Stimulated activated naive CD8-positive, alpha-beta T cell treated with anti-CD3 and anti-CD28 coated beads, Interleukin-15, Interleukin-2, amounts not matched to agents 100 ng/mL and 50 ng/mL, for 24 hours (primary cell): ENCODE measurements at regions not wholly inside any gene's neighbourhood (a gene's known extent, or its start where the extent isn't known, plus 50 kb on each side); places are given as distances from the start of the nearest gene placed in this dataset.
A peak's percentile ranks its signal among the peaks of the same experiment; 100 is the strongest.
"Not testable (repeated sequence)": the region's sequence is repeated elsewhere in the genome, so short reads cannot be mapped to it uniquely, and the experiment has no call there.

ENCODE experiments used
- H3K27ac Mint-ChIP-seq: one replicate; pipeline ENCODE4 v1.8.0; 2021; ENCODE audit warnings: mild to moderate bottlenecking, mixed read lengths
- H3K27me3 Mint-ChIP-seq: one replicate; pipeline ENCODE4 v1.8.0; 2021; ENCODE audit warnings: mixed read lengths
- H3K36me3 Mint-ChIP-seq: one replicate; pipeline ENCODE4 v1.8.0; 2021; ENCODE audit warnings: low read depth, mixed read lengths
- H3K4me1 Mint-ChIP-seq: one replicate; pipeline ENCODE4 v1.8.0; 2021; ENCODE audit warnings: low read depth, mixed read lengths
- H3K4me3 Mint-ChIP-seq: one replicate; pipeline ENCODE4 v1.8.0; 2021; ENCODE audit warnings: mild to moderate bottlenecking, mixed read lengths
- H3K9me3 Mint-ChIP-seq: one replicate; pipeline ENCODE4 v1.8.0; 2021; ENCODE audit warnings: mixed read lengths

DNA sequence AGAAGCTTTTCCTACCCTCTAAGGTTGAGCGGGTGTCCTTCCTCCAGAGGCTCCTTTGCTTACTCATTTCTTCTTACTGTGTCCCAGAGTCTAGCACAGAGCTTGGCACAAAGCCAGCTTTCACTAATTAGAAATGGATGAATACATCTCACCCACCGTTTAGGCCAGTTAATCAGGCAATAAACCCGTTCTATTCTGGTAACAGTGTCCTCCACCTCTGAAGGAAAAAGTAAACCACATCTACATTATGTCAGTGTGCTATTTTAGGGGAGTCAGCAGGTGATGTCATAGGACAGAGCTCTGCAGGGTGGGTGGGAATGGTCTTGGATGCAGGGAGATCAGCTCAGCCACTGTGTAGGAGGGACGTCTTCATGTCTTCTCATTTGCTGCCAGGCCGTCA is 109.2 kb downstream of the OSTF1 start:
- no peak overlapping the region for H3K4me3 Mint-ChIP-seq
- no peaks in the 10 kb centered on the region for H3K27me3 Mint-ChIP-seq
- H3K36me3 Mint-ChIP-seq, result no peaks in the 10 kb centered on the region

GRCh38 chr9:75198436-75198835 is 110.1 kb downstream of the OSTF1 start:
- Mint-ChIP-seq H3K4me1 (peaks cover 6% of the 10 kb centered on the region), H3K27ac (no peak overlapping the region), H3K4me3 (no peak overlapping the region), H3K36me3 (no peaks in the 10 kb centered on the region), H3K9me3 (no peaks in the 10 kb centered on the region), H3K27me3 (no peaks in the 10 kb centered on the region)

More for the DNA sequence above, 109.2 kb downstream of the OSTF1 start:
- H3K9me3 Mint-ChIP-seq, result no peaks in the 10 kb centered on the region
- no peak overlapping the region for H3K27ac Mint-ChIP-seq
- H3K4me1 Mint-ChIP-seq, result peaks cover 6% of the 10 kb centered on the region

DNA sequence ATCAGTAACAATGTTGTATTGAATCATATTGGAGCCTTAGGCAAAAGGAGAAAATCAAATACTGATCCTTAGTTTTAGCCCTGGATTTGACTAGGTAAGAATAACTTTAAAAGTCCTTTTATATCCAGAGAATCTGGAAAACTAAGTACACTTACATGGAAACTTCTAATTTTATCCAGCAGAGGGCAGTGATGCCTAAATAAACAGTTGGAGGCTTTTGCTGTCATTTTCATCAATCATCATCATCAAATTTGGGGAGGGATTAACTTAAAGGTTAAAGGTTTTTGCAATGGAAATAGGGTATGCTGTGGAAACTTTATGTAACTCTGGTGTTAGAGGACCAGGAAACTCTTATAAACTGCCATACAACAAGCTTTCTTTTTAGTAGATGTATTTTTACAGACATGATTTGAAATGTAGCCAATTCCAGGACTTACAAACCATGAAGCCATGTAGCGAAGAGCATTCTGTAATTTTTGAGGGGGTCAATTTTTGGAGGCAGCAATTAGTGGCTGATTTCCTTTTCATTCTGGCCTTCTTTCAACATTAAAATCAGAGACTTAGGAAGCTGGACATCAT is 112.7 kb downstream of the OSTF1 start:
- Mint-ChIP-seq H3K9me3 (no peaks in the 10 kb centered on the region), H3K27ac (peak overlapping the region; percentile 42), H3K4me3 (no peak overlapping the region), H3K4me1 (peaks cover 6% of the 10 kb centered on the region), H3K36me3 (no peaks in the 10 kb centered on the region), H3K27me3 (no peaks in the 10 kb centered on the region)

- Mint-ChIP-seq H3K4me1 (peaks cover 6% of the 10 kb centered on the region), H3K9me3 (no peaks in the 10 kb centered on the region), H3K4me3 (no peak overlapping the region), H3K36me3 (no peaks in the 10 kb centered on the region), H3K27me3 (no peaks in the 10 kb centered on the region), H3K27ac (peak overlapping the region; percentile 42)
These were observed 113.3 kb downstream of the OSTF1 start for GRCh38 chr9:75201480-75202209.

DNA sequence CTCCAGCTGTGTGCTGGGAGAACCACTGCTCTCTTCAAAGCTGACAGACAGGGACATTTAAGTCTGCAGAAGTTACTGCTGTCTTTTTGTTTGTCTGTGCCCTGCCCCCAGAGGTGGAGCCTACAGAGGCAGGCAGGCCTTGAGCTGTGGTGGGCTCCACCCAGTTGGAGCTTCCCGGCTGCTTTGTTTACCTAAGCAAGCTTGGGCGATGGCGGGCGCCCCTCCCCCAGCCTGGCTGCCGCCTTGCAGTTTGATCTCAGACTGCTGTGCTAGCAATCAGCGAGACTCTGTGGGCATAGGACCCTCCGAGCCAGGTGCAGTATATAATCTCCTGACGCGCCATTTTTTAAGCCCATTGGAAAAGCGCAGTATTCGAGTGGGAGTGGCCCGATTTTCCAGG is 119.7 kb downstream of the OSTF1 start:
- H3K9me3 Mint-ChIP-seq, H3K36me3 Mint-ChIP-seq, H3K4me1 Mint-ChIP-seq, H3K4me3 Mint-ChIP-seq, H3K27me3 Mint-ChIP-seq, H3K27ac Mint-ChIP-seq: not testable (repeated sequence)

- no peak overlapping the region for H3K4me3 Mint-ChIP-seq
- no peak overlapping the region for H3K27ac Mint-ChIP-seq
- H3K9me3 Mint-ChIP-seq, result no peaks in the 10 kb centered on the region
- H3K4me1 Mint-ChIP-seq, result no peaks in the 10 kb centered on the region
- peaks cover 3% of the 10 kb centered on the region for H3K36me3 Mint-ChIP-seq
- H3K27me3 Mint-ChIP-seq, result no peaks in the 10 kb centered on the region
These were observed 121.9 kb downstream of the OSTF1 start for GRCh38 chr9:75210215-75210614.

DNA sequence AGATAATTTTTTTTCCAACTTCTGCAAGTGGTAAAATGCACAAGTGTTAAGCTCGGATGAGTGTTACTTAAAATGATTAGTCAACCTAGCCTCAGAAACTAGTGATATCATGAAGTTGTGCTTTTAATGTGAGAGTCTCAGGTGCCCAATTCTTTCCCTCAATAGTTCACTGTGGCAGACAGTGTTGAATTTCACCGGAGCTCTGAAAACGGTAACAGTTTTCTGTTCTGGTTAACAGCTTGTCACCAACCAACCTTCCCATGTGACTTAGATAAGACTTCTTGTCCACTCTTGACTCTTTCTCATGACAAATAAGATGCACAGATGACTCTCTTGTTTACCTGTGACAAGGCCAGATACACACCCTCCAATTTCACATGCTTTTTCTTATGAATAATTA is 125.5 kb downstream of the OSTF1 start:
- no peaks in the 10 kb centered on the region for H3K4me1 Mint-ChIP-seq
- peaks cover 3% of the 10 kb centered on the region for H3K36me3 Mint-ChIP-seq

GRCh38 chr9:75226403-75227139 is 138.3 kb downstream of the OSTF1 start:
- Mint-ChIP-seq H3K9me3 (peaks cover 20% of the 10 kb centered on the region), H3K4me1 (no peaks in the 10 kb centered on the region), H3K27ac (no peak overlapping the region), H3K4me3 (no peak overlapping the region), H3K36me3 (peaks cover 17% of the 10 kb centered on the region), H3K27me3 (no peaks in the 10 kb centered on the region)

More for the DNA sequence above, 125.5 kb downstream of the OSTF1 start:
- no peaks in the 10 kb centered on the region for H3K9me3 Mint-ChIP-seq
- H3K4me3 Mint-ChIP-seq, result no peak overlapping the region
- no peaks in the 10 kb centered on the region for H3K27me3 Mint-ChIP-seq
- no peak overlapping the region for H3K27ac Mint-ChIP-seq

GRCh38 chr9:75228893-75229292 is 140.6 kb downstream of the OSTF1 start:
- Mint-ChIP-seq H3K27me3 (no peaks in the 10 kb centered on the region), H3K4me1 (no peaks in the 10 kb centered on the region), H3K4me3 (no peak overlapping the region), H3K27ac (no peak overlapping the region), H3K36me3 (peaks cover 17% of the 10 kb centered on the region), H3K9me3 (peaks cover 14% of the 10 kb centered on the region)

- no peaks in the 10 kb centered on the region for H3K27me3 Mint-ChIP-seq
- no peaks in the 10 kb centered on the region for H3K4me1 Mint-ChIP-seq
- peaks cover 17% of the 10 kb centered on the region for H3K36me3 Mint-ChIP-seq
- H3K27ac Mint-ChIP-seq, result no peak overlapping the region
- H3K9me3 Mint-ChIP-seq, result peaks cover 10% of the 10 kb centered on the region
- no peak overlapping the region for H3K4me3 Mint-ChIP-seq
These were observed 141.5 kb downstream of the OSTF1 start for GRCh38 chr9:75229605-75230332.

- Mint-ChIP-seq H3K36me3 (peaks cover 17% of the 10 kb centered on the region), H3K4me1 (no peaks in the 10 kb centered on the region), H3K9me3 (peaks cover 10% of the 10 kb centered on the region), H3K27ac (no peak overlapping the region), H3K4me3 (no peak overlapping the region), H3K27me3 (no peaks in the 10 kb centered on the region)
These were observed 142.2 kb downstream of the OSTF1 start for GRCh38 chr9:75230469-75230868.

DNA sequence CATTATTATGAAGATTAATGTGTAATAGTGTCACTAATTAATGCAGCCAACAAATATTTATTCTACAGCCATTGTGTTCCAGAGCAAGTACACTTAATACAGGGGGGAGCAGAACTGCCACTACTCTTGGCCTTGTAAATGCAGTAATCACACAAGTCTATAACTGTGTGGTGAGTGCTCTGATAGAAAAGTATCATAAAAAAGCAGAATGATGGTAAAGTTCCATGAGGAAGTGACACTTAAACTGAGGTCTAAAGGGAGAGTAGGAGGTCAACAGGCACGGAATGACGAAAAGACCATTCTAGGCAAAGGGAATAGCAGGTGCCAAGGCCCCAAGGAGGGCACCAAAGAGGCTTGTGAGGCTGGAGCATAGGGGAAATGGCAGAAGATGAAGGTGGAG is 142.9 kb downstream of the OSTF1 start:
- Mint-ChIP-seq H3K27ac (no peak overlapping the region), H3K27me3 (no peaks in the 10 kb centered on the region), H3K36me3 (peaks cover 10% of the 10 kb centered on the region), H3K4me3 (no peak overlapping the region), H3K9me3 (peaks cover 17% of the 10 kb centered on the region), H3K4me1 (no peaks in the 10 kb centered on the region)

DNA sequence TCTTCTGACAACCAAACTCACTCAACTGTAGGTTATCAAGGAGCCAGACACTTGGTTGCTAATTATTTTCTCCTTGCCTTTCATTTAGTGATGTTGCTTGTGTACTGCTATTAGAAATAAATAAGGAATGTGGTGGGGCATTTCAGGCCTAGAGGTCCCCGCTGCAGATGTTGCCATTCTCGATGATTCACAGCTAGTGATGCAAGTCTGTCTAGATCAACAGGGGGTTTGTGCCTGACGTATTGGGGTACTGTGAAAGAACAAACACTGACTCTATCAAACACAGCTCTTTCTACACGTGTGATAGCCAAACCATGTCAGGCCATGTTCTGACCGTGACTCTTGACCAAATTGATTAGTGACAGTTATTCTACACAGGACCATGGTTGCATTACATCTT is 144.7 kb downstream of the OSTF1 start:
- Mint-ChIP-seq H3K4me1 (no peaks in the 10 kb centered on the region), H3K36me3 (no peaks in the 10 kb centered on the region), H3K4me3 (no peak overlapping the region), H3K27me3 (no peaks in the 10 kb centered on the region), H3K9me3 (peaks cover 12% of the 10 kb centered on the region), H3K27ac (no peak overlapping the region)

- H3K9me3 Mint-ChIP-seq, result peaks cover 12% of the 10 kb centered on the region
- H3K4me1 Mint-ChIP-seq, result no peaks in the 10 kb centered on the region
- no peaks in the 10 kb centered on the region for H3K36me3 Mint-ChIP-seq
- H3K4me3 Mint-ChIP-seq, result no peak overlapping the region
- H3K27me3 Mint-ChIP-seq, result no peaks in the 10 kb centered on the region
- no peak overlapping the region for H3K27ac Mint-ChIP-seq
These were observed 147.3 kb downstream of the OSTF1 start for GRCh38 chr9:75235632-75236031.
